ENCODE measurements at regions not wholly inside any gene's neighbourhood (a gene's known extent, or its start where the extent isn't known, plus 50 kb on each side); places are given as distances from the start of the nearest gene placed in this dataset.

DNA sequence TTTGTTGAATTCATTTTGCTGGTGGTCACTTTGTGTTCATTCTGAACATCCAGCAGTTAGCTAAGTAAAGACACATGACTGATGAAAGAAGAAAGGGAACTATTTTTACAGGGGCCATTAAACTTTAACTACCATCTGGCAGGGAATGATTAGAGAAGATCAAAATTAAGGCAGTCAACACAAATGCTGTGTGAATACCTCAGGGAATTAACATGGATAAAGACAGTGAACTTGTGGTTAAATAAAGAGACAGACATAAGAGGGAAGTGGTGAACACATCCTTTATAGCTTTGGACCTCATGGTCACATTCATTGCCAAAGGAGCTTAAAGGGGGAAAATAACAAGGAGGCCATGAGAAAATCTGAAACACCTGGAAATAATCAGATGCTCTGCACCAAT lies 52.6 kb upstream of the ATP5MC3 start:
- TF ChIP-seq POLR2A (IDR thresholded peaks at IDR 0.05) = no peak
- no peak for TF ChIP-seq POLR2AphosphoS5 (IDR thresholded peaks at IDR 0.05)
- no peak for TF ChIP-seq EP300 (IDR thresholded peaks at IDR 0.05)
- no peak for TF ChIP-seq CTCF (IDR thresholded peaks at IDR 0.05)
- H3K9me3 ChIP-seq = peaks cover 0 to 4% (median 0%) of the 10 kb centered on the region in 4 donors
- H3K4me1 ChIP-seq = no peaks in the 10 kb centered on the region
- H3K36me3 ChIP-seq = no peaks in the 10 kb centered on the region
- no peak overlapping the region for H3K27ac ChIP-seq
- ATAC-seq (ENCODE audit: low FRiP score in 2 of 2) (no peak), DNase-seq (no peak)
- H3K27me3 ChIP-seq = no peaks in the 10 kb centered on the region
- no peak overlapping the region for H3K4me3 ChIP-seq

DNA sequence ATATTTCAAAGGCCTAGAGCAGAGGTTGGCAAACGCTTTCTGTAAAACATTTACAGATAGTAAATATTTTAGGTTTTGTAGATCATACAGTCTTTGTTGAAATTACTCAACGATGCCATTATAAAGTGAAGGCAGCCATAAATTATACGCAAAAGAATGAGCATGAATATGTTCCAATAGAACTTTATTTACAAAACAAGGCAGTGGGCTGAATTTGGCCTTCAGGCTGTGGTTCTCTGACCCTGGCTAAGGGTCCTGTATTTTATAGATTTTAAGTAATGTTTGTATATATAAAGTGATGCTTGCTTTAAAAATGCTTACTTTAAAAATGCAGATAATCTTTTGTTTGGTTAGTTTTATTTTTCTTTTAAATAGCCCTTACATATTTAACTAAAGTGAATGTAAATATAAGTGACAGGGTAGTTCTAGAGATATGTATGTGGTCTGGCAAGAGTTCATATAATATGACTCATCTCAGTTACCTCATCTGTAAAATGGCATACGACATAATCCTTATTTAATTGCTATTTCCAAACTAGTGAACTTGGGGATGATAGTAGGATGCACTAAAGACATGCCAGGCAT lies 51.7 kb upstream of the ATP5MC3 start:
- H3K27ac ChIP-seq = no peak overlapping the region
- no peak overlapping the region for H3K4me3 ChIP-seq
- DNase-seq (no peak), ATAC-seq (ENCODE audit: low FRiP score in 2 of 2) (no peak)
- no peaks in the 10 kb centered on the region for H3K36me3 ChIP-seq
- 44 to 45% methylated on average over 4 of the region's 4 CpGs for WGBS, 2 donors
- no peaks in the 10 kb centered on the region for H3K4me1 ChIP-seq
- TF ChIP-seq EP300 (IDR thresholded peaks at IDR 0.05) (no peak), POLR2AphosphoS5 (IDR thresholded peaks at IDR 0.05) (no peak), POLR2A (IDR thresholded peaks at IDR 0.05) (no peak), CTCF (IDR thresholded peaks at IDR 0.05) (no peak)
- H3K9me3 ChIP-seq = no peaks in the 10 kb centered on the region
- no peaks in the 10 kb centered on the region for H3K27me3 ChIP-seq
